ENCODE measurements at regions not wholly inside any gene's neighbourhood (a gene's known extent, or its start where the extent isn't known, plus 50 kb on each side); places are given as distances from the start of the nearest gene placed in this dataset.
"Not testable (repeated sequence)": the region's sequence is repeated elsewhere in the genome, so short reads cannot be mapped to it uniquely, and the experiment has no call there.

DNA sequence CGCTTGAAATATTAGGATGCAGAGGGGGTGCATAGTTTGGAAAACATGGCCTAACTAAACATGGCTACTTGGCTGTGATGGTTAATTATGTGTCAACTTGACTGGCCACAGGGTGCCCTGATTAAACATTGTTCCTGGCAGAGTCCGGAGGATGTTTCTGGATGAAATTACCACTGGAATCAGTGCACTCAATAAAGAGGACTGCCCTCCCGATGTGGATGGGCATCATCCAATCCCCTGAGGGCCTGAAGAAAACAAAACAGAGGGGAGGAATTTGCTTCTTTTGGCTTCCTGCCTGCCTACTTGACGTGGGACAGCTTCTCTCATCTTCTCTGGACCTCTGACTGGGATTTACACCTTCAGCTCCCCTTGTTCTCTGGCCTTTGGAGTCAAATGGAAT is 79.1 kb upstream of the KCNE2 start:
- no peak overlapping the region for H3K4me3 ChIP-seq (ENCODE audit: low read depth in 2 of 2, low read length in 2 of 2)
- H3K27ac ChIP-seq (ENCODE audit: low read length): no peak overlapping the region
- in situ Hi-C loops (cut with HindIII; ENCODE audit: low pct_unique_long_range_greater_than_20kb, low sequenced_read_pairs) (no loop called here), intact Hi-C loops (cut with micrococcal nuclease; ENCODE audit: unreplicated experiment) (no loop called here)
- ChIA-PET CTCF (no interaction called here), POLR2A (no interaction called here)
- ATAC-seq (no peak), DNase-seq (ENCODE audit: low read depth, low spot score) (no peak)
- no peaks in the 10 kb centered on the region for H3K27me3 ChIP-seq (ENCODE audit: control insufficient read depth, insufficient read depth, low read length)
- H3K36me3 ChIP-seq (ENCODE audit: control insufficient read depth, insufficient read depth, low read length): no peaks in the 10 kb centered on the region
- TF ChIP-seq, protein P1, sequence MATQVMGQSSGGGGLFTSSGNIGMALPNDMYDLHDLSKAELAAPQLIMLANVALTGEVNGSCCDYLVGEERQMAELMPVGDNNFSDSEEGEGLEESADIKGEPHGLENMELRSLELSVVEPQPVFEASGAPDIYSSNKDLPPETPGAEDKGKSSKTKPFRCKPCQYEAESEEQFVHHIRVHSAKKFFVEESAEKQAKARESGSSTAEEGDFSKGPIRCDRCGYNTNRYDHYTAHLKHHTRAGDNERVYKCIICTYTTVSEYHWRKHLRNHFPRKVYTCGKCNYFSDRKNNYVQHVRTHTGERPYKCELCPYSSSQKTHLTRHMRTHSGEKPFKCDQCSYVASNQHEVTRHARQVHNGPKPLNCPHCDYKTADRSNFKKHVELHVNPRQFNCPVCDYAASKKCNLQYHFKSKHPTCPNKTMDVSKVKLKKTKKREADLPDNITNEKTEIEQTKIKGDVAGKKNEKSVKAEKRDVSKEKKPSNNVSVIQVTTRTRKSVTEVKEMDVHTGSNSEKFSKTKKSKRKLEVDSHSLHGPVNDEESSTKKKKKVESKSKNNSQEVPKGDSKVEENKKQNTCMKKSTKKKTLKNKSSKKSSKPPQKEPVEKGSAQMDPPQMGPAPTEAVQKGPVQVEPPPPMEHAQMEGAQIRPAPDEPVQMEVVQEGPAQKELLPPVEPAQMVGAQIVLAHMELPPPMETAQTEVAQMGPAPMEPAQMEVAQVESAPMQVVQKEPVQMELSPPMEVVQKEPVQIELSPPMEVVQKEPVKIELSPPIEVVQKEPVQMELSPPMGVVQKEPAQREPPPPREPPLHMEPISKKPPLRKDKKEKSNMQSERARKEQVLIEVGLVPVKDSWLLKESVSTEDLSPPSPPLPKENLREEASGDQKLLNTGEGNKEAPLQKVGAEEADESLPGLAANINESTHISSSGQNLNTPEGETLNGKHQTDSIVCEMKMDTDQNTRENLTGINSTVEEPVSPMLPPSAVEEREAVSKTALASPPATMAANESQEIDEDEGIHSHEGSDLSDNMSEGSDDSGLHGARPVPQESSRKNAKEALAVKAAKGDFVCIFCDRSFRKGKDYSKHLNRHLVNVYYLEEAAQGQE (IDR thresholded peaks at IDR 0.05; ENCODE audit: insufficient read depth in 1 of 2, low read depth in 2 of 2, low read length in 1 of 2): no peak
- TF ChIP-seq TCF7L2 (IDR thresholded peaks at IDR 0.05; ENCODE audit: low read depth, low read length) (no peak), POLR2AphosphoS5 (IDR thresholded peaks at IDR 0.05; ENCODE audit: low read depth, low read length) (no peak), SIN3A (IDR thresholded peaks at IDR 0.05; ENCODE audit: borderline replicate concordance, insufficient read depth, low read depth, low read length) (no peak)
- TF ChIP-seq, protein P2, sequence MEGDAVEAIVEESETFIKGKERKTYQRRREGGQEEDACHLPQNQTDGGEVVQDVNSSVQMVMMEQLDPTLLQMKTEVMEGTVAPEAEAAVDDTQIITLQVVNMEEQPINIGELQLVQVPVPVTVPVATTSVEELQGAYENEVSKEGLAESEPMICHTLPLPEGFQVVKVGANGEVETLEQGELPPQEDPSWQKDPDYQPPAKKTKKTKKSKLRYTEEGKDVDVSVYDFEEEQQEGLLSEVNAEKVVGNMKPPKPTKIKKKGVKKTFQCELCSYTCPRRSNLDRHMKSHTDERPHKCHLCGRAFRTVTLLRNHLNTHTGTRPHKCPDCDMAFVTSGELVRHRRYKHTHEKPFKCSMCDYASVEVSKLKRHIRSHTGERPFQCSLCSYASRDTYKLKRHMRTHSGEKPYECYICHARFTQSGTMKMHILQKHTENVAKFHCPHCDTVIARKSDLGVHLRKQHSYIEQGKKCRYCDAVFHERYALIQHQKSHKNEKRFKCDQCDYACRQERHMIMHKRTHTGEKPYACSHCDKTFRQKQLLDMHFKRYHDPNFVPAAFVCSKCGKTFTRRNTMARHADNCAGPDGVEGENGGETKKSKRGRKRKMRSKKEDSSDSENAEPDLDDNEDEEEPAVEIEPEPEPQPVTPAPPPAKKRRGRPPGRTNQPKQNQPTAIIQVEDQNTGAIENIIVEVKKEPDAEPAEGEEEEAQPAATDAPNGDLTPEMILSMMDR (IDR thresholded peaks at IDR 0.05): no peak
- no TSS peak for BruUV-seq (replicated peaks)
- no peaks in the 10 kb centered on the region for H3K4me1 ChIP-seq (ENCODE audit: control insufficient read depth, insufficient read depth, low read length)
- H3K9me3 ChIP-seq (ENCODE audit: control insufficient read depth, insufficient read depth, low read depth, low read length): no peaks in the 10 kb centered on the region

DNA sequence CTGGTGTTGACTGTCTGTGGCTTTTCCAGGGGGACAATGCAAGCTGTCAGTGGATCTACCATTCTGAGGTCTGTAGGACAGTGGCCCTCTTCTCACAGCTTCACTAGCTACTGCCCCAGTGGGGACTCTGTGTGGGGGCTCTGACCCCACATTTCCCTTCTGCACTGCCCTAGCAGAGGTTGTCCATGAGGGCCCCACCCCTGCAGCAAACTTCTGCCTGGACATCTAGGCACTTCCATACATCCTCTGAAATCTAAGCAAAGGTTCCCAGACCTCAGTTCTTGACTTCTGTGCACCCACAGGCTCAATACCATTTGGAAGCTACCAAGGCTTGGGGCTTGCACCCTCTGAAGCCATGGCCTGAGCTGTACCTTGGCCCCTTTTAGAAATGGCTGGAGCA is 75.8 kb upstream of the KCNE2 start:
- H3K4me3 ChIP-seq (ENCODE audit: low read depth in 2 of 2, low read length in 2 of 2); POLR2A ChIA-PET; H3K36me3 ChIP-seq (ENCODE audit: control insufficient read depth, insufficient read depth, low read length); H3K9me3 ChIP-seq (ENCODE audit: control insufficient read depth, insufficient read depth, low read depth, low read length); H3K27ac ChIP-seq (ENCODE audit: low read length); H3K4me1 ChIP-seq (ENCODE audit: control insufficient read depth, insufficient read depth, low read length); CTCF ChIA-PET; ATAC-seq; BruUV-seq (replicated peaks); intact Hi-C loops (cut with micrococcal nuclease; ENCODE audit: unreplicated experiment); in situ Hi-C loops (cut with HindIII; ENCODE audit: low pct_unique_long_range_greater_than_20kb, low sequenced_read_pairs); H3K27me3 ChIP-seq (ENCODE audit: control insufficient read depth, insufficient read depth, low read length); DNase-seq (ENCODE audit: low read depth, low spot score): not testable (repeated sequence)

DNA sequence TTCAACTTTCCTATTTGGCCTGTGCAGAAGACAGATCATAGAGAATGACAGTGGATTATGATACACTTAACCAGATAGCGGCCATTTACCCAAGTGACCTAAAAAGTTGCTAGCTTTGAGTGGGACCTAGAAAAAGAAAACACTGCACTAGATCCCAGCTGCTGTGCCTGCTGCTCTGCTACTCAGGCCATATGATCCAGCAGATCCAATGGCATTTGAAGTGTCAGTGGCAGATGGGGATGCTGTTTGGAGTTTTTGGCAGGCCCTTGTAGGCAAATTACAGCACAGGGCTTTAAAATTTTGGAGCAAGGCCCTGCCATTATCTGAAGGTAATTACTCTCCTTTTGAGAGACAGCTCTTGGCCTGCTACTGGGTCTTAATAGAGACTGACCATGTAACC is 74.0 kb upstream of the KCNE2 start:
- CTCF ChIA-PET: no interaction called here

More for the DNA sequence above, 74.0 kb upstream of the KCNE2 start:
- BruUV-seq (replicated peaks): no TSS peak
- Histone ChIP-seq H3K27ac (ENCODE audit: low read length) (no peak overlapping the region), H3K9me3 (ENCODE audit: control insufficient read depth, insufficient read depth, low read depth, low read length) (no peaks in the 10 kb centered on the region), H3K4me1 (ENCODE audit: control insufficient read depth, insufficient read depth, low read length) (no peaks in the 10 kb centered on the region), H3K4me3 (ENCODE audit: low read depth in 2 of 2, low read length in 2 of 2) (no peak overlapping the region), H3K36me3 (ENCODE audit: control insufficient read depth, insufficient read depth, low read length) (no peaks in the 10 kb centered on the region), H3K27me3 (ENCODE audit: control insufficient read depth, insufficient read depth, low read length) (no peaks in the 10 kb centered on the region)
- DNase-seq (ENCODE audit: low read depth, low spot score) (no peak), ATAC-seq (no peak)
- POLR2A ChIA-PET: no interaction called here
- in situ Hi-C loops (cut with HindIII; ENCODE audit: low pct_unique_long_range_greater_than_20kb, low sequenced_read_pairs): no loop called here
- intact Hi-C loops (cut with micrococcal nuclease; ENCODE audit: unreplicated experiment): no loop called here
- TF ChIP-seq POLR2AphosphoS5 (IDR thresholded peaks at IDR 0.05; ENCODE audit: low read depth, low read length) (no peak), TCF7L2 (IDR thresholded peaks at IDR 0.05; ENCODE audit: low read depth, low read length) (no peak), SIN3A (IDR thresholded peaks at IDR 0.05; ENCODE audit: borderline replicate concordance, insufficient read depth, low read depth, low read length) (no peak)
- TF ChIP-seq, protein P1 (IDR thresholded peaks at IDR 0.05; ENCODE audit: insufficient read depth in 1 of 2, low read depth in 2 of 2, low read length in 1 of 2): no peak

Measured in Panc1 (cell line).